ENCODE measurements at regions not wholly inside any gene's neighbourhood (a gene's known extent, or its start where the extent isn't known, plus 50 kb on each side); places are given as distances from the start of the nearest gene placed in this dataset.

- Histone ChIP-seq H3K4me1 (peaks cover 0 to 7% (median 3%) of the 10 kb centered on the region in 4 donors), H3K4me3 (no peak overlapping the region), H3K36me3 (no peaks in the 10 kb centered on the region), H3K27me3 (no peaks in the 10 kb centered on the region), H3K27ac (no peak overlapping the region), H3K9me3 (no peaks in the 10 kb centered on the region)
- TF ChIP-seq EP300 (IDR thresholded peaks at IDR 0.05) (no peak), POLR2A (IDR thresholded peaks at IDR 0.05) (no peak), CTCF (IDR thresholded peaks at IDR 0.05) (no peak), POLR2AphosphoS5 (IDR thresholded peaks at IDR 0.05) (no peak)
- DNase-seq: no peak
- 76 to 89% methylated on average over 5 of the region's 5 CpGs for WGBS, 2 donors
- intact Hi-C loops (cut with DNase I): no loop called here
Observed at GRCh38 chr1:82265436-82265835, 464.7 kb downstream of the ADGRL2 start.

DNA sequence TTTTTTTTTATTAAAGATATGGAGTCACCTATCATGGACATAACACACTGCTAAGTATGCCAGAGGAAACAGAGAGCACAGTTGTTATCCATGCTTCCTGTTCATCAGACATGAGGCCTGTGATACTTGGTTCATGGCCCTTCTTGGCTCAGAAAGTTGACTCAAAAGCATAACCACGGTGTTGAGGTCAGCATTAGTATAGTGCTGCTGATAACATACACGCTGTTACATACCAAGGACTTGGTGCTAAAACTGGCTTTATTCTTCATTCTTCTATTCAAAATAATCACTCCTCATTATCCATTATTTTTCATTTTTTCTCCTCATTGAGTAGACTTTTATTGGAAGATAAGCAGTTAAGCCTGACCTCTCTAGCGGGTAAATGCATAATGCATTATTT is 464.1 kb downstream of the ADGRL2 start:
- 93 to 94% methylated on average over 3 of the region's 3 CpGs for WGBS, 2 donors
- H3K27ac ChIP-seq: no peak overlapping the region
- no peaks in the 10 kb centered on the region for H3K9me3 ChIP-seq
- intact Hi-C loops (cut with DNase I): no loop called here
- no peaks in the 10 kb centered on the region for H3K27me3 ChIP-seq
- no peak for DNase-seq
- H3K36me3 ChIP-seq: no peaks in the 10 kb centered on the region
- H3K4me1 ChIP-seq: peaks cover 0 to 7% (median 3%) of the 10 kb centered on the region in 4 donors
- H3K4me3 ChIP-seq: no peak overlapping the region
- TF ChIP-seq CTCF (IDR thresholded peaks at IDR 0.05) (no peak), EP300 (IDR thresholded peaks at IDR 0.05) (no peak), POLR2AphosphoS5 (IDR thresholded peaks at IDR 0.05) (no peak), POLR2A (IDR thresholded peaks at IDR 0.05) (no peak)

DNA sequence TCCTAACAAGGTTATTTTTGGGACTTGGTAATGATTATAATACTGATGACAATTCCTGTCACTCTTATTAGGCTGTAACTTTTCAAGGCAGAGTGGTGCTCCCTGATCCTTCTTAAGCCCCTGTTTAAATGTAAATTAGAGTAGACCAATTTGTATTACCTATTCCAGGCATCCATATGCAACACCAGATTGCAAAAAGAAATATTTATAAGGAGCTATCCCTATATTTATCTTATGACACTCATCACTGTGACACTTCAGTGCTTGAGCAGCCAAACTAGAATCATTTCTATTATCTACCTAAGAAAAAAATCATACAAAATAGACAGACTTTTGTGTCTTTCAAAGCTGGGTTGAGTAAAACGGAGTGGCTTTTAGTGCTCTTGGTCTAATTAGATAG is 462.7 kb downstream of the ADGRL2 start:
- TF ChIP-seq POLR2AphosphoS5 (IDR thresholded peaks at IDR 0.05) (no peak), EP300 (IDR thresholded peaks at IDR 0.05) (no peak)
- Histone ChIP-seq H3K4me1 (no peaks in the 10 kb centered on the region), H3K9me3 (no peaks in the 10 kb centered on the region), H3K27me3 (no peaks in the 10 kb centered on the region), H3K27ac (no peak overlapping the region), H3K4me3 (no peak overlapping the region), H3K36me3 (no peaks in the 10 kb centered on the region)
- DNase-seq: no peak
- 67 to 79% methylated on average over 1 of the region's 1 CpG for whole genome bisulfite sequencing, 2 donors
- intact Hi-C loops (cut with DNase I): no loop called here

GRCh38 chr1:82260666-82261065 is 459.9 kb downstream of the ADGRL2 start:
- TF ChIP-seq POLR2AphosphoS5 (IDR thresholded peaks at IDR 0.05) (no peak), EP300 (IDR thresholded peaks at IDR 0.05) (no peak), POLR2A (IDR thresholded peaks at IDR 0.05) (no peak), CTCF (IDR thresholded peaks at IDR 0.05) (no peak)
- intact Hi-C loops (cut with DNase I): no loop called here

DNA sequence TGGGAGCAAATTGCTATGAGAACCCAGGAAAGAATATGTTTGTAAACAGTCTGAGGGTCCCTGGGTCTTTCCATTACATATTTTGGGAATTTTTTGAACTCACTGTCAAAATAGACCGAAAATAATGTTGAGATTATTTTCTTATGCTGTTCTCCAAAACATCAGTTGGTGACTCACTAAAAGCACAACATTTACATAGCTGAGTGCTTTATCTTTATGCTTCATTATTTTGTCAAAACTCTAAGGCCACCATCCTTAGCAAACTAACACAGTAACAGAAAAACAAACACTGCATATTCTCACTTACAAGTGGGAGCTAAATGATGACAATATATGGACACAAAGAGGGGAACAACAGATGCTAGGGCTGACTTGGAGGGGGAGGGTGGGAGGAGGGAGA is 459.3 kb downstream of the ADGRL2 start:
- H3K36me3 ChIP-seq: no peaks in the 10 kb centered on the region
- H3K4me1 ChIP-seq: no peaks in the 10 kb centered on the region
- TF ChIP-seq CTCF (IDR thresholded peaks at IDR 0.05) (no peak), EP300 (IDR thresholded peaks at IDR 0.05) (no peak), POLR2AphosphoS5 (IDR thresholded peaks at IDR 0.05) (no peak), POLR2A (IDR thresholded peaks at IDR 0.05) (no peak)
- no peak for DNase-seq
- no peak overlapping the region for H3K4me3 ChIP-seq
- no peaks in the 10 kb centered on the region for H3K9me3 ChIP-seq
- no peak overlapping the region for H3K27ac ChIP-seq
- H3K27me3 ChIP-seq: no peaks in the 10 kb centered on the region
- intact Hi-C loops (cut with DNase I): no loop called here
- WGBS, 2 donors: 65 to 66% methylated on average over 1 of the region's 1 CpG

More at GRCh38 chr1:82260666-82261065, 459.9 kb downstream of the ADGRL2 start:
- no peaks in the 10 kb centered on the region for H3K4me1 ChIP-seq
- H3K27ac ChIP-seq: no peak overlapping the region
- WGBS, 2 donors: 36 to 52% methylated on average over 1 of the region's 1 CpG
- no peaks in the 10 kb centered on the region for H3K36me3 ChIP-seq
- no peaks in the 10 kb centered on the region for H3K27me3 ChIP-seq
- H3K4me3 ChIP-seq: no peak overlapping the region
- DNase-seq: no peak
- H3K9me3 ChIP-seq: no peaks in the 10 kb centered on the region
